Renal cortex interstitium (tissue), 11 donors: ENCODE measurements at regions not wholly inside any gene's neighbourhood (a gene's known extent, or its start where the extent isn't known, plus 50 kb on each side); places are given as distances from the start of the nearest gene placed in this dataset.

ENCODE experiments used
- DNase-seq, 11 donors: peaks; one replicate each; pipeline ENCODE4 v3.0.0-alpha.2; 2013; ENCODE audit warnings: low read depth in 9 of 11, low spot score in 4 of 11; ENCODE audit errors: extremely low read depth in 1 of 11

DNA sequence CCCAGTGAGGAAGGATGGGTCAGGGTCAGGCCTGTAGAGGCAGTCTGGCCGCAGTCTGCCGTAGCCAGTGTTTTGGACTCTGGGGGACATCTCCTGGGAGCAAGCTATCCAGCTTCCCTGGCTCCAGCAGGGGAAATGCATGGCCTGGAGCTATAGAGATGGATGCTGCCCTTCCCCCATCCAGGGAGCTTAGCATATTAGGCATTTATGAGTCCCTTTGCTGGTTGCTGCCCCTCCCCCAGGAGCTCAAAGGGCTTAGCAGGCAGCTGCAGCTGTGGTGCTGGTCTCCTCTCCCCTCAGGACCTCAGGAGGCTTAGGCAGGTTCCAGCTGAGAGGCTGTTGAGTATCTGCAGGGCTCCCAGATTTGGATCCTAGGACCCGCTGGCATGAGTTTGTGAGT lies 1158.7 kb downstream of the DTWD2 start:
- DNase-seq, result no peak

DNA sequence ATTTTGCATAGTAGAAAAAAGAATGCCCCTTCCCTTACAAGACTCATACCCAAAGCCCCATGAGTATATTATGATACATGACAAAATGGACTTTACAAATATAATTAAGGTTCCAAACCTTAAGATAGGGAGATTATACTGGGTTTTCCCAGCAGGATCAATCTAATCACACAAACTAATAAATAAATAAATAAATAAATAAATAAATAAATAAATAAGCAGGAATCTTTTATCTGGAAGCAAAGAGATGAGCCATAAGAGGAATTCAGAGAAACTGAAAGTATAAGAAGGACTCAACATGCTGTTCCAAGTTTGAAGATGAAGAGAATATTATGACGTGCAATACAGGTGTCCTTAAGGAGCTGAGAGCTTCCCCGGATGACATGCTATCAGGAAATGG lies 1174.5 kb downstream of the DTWD2 start:
- no peak for DNase-seq

DNA sequence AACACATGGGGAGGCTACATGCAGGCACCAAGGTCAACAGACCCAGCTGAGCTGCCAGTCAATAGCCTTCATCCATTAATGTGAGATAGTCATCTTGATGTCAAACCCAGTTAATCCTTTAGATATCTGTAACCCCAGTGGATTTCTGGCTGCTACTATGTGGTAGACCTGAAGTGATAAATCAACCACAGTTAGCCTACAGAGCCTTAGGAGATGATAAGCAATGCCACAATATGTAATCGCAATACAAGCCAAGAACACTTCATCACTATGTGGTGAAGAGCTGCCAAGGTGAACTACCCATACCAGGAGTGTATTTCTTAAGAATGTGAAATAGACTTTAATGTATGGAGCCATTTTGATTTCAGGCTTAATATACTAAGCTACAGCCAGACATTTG lies 1175.5 kb downstream of the DTWD2 start:
- no peak for DNase-seq

DNA sequence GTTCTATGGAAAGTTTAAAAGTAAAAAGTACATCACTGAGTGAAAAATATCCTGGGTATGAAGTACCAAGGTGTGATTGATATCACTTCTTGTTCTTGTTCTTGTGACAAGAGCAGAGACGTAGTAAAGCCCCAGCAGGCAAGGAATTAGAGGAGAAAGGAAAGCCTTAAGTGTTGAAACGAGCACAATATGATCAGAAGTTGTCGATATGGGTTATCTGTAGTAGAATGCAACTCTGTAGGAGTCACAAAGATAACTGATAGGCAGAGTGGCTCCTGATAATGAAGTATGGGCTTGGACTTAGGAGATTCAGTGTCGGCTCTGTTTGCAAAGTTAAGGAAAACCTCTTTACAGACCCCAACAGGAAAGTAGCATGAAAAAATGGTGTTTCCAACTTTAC lies 1179.1 kb downstream of the DTWD2 start:
- no peak for DNase-seq

DNA sequence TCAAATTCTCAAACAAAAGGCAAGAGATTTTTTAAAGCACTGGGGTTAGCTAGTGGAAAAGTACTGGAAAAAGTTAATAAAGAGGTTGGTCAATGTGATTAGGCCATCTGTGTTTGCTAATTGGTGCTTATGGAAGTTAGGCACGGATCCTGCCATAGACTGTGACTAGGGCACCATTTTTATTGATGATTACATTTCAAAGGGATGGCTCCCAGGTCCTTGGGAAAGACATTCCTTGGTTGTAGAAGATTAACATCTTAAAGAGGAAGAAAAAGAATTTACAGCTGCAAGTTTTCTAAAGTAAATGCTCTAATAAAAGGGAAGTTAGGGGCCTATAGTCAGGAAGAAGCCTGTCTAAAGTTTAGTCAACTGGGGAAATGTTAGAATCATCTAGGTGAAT lies 1183.3 kb downstream of the DTWD2 start:
- DNase-seq, result no peak

DNA sequence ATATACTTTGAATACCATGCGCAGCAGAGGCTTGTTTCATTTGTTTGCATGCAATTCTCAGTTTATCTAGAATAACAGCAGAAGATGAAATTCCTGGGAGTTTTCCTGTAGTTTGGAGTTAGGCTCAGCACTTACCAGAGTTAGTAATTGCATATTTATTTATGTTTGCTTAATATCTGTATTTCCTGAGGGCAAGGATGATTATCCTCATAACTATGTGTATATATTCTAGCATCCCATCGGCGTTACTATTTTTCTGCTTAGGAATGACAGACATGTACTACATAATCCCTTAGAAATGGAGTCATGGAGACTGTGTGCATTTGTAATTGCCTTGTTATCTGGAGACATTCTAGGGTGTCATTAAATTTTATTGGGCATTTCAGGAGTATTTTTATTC lies 1184.8 kb downstream of the DTWD2 start:
- DNase-seq, result no peak

DNA sequence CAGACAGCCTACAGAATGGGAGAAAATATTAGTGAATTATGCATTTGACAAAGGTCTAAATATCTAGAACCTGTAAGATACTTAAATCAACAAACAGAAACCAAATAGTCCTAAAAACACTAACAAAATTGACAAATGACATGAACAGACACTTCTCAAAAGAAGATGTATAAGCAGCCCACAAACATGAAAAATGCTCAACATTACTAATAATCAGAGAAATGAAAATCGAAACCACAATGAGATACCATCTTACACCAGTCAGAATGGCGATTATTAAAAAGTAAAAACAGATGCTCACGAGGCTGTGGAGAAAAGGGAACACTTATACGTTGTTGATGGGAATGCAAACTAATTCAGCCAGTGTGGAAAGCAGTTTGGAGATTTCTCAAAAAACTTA lies 1186.8 kb downstream of the DTWD2 start:
- DNase-seq, result no peak

DNA sequence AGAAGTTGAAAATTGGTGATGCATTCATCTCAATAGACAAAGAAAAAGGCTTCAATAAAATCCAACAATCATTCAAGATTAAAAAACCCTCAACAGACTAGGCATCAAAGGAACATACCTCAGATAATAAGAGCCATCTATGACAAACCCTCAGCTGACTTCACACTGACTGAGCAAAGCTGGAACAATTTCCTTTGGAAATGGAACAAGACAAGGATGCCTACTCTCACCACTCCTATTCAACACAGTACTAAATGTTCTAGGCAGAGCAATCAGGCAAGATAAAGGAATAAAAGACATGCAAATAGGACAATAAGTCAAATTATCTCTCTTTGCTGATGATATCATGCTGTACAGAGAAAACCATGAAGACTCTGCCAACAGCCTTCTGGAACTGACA lies 1188.1 kb downstream of the DTWD2 start:
- DNase-seq, result no peak

DNA sequence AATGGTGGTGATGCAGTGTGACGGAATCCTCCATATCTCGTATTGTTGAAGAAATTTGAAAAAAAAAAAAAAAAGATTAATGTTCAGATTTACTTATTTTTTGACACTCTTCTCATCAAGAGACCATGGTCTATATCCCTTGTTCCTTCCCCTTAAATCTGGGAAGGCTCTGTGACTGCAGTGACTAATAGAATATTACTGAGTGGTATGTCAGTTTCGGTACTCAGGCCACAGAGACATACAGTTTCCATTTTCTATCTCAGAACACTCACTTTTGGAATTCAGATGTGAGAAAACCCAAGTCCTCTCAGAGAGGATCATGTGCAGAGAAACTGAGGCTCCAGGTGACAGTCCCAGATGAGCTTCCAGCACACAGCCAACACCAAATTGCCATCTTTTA lies 1193.5 kb downstream of the DTWD2 start:
- no peak for DNase-seq

DNA sequence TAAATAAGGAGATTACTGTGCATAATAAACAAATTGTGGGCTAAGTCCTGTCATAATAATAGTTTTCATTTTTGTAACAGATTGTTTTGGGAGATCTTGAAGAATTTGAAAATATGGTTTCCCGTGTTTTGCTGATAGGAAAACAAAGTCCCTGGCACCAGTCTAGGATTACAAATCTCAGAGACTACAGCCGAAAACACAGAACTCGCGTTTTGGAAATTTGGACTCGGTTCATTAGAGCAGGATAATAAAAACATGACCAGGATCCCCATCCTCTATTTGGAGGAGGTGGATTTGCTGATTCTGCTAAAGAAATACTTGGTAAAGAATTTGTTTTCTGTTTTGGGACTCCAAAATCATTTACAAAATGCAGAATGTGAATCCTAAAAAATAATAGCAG lies 1194.4 kb downstream of the DTWD2 start:
- no peak for DNase-seq

DNA sequence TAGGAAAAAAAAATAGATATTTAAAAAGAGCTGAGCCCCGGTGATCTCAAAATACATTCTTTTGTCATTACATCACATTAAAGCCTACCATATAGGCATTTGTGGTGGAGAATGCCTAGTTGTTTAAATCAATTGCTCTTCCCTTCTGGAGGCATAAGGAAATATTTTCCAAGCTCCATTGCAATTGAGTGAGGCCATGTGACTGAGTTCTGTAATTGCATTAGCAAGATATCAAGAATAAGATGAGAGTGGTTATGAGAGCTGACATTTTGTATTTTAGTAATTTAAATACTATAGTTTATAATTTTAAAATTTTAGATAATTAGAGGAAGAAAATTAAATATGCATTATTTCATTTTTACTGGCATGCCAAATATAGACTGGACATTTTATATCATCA lies 1195.9 kb downstream of the DTWD2 start:
- DNase-seq, result no peak

DNA sequence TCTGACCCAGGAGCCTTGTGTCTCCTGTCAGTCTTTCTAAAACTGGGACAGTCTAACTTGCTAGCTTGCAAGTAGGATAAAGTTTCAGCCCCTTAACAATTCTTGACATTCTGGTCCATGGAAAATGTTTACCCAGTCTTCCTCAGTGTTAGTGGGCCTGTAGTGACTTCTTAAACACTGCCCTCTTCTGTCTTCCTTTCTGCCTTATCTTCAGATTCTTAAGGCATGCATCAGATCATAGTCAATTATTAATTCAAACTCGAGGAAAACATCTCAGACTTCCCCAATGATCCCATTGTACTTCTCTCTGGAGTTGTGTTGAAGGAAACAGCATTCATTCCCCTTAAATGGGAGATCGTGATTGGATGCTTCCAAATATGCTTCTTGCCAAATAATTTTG lies 1199.8 kb downstream of the DTWD2 start:
- DNase-seq, result no peak

DNA sequence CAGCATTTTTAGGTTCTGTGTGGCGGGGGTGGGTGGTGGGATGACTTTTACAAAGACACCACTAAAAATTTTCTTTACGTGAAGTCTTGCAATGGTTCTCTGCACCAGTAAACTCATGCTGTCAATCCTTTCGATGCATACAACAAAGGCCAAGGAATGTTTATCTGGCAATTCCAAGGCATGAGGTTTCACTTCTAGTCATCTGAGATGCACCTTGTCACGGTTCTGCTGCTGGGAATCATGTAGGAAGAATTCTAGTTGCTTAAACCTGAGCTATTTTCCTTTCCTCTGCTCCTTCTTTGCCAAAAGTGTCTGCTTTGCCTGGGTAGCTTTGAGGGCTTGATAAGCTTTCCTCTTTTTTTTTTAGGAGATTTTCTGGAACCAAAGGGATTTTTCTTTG lies 1204.5 kb upstream of the SEMA6A start:
- DNase-seq, result peak in 5 of 11 donors; percentile 1 to 45 (median 17)

DNA sequence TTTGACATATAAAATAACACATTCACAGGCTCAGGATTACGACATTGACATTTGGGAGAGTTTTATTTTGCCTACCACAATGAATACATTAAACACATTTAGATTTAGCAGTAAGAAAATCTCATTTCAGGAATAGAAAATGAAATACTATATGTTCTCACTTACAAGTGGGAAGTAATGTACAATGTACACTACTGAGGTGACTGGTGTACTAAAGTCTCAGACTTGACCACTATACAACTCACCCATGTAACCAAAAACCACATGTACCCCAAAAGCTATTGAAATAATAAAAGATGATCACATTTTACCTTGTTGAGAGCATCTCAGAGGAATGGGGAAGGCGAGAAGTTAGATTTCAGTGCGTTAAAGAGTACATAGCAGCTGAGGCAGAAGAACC lies 1202.4 kb upstream of the SEMA6A start:
- DNase-seq, result no peak

DNA sequence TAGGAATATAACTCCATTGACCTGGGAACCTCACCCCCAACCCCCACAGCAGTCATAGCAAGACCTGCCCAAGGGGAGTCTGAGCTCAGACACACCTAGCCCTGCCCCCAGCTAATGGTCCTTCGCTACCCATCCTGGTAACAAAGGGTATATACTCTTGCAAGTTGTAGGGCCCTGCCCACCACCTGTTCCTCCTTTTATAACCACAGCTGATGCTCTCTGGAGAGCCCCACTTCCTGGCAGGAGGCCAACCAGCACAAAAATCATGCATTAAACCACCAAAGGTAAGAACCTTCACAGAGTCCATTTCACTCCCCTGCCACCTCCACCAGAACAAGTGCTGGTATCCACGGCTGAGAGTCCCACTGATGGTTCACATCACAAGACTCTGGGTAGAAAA lies 1195.3 kb upstream of the SEMA6A start:
- no peak for DNase-seq

DNA sequence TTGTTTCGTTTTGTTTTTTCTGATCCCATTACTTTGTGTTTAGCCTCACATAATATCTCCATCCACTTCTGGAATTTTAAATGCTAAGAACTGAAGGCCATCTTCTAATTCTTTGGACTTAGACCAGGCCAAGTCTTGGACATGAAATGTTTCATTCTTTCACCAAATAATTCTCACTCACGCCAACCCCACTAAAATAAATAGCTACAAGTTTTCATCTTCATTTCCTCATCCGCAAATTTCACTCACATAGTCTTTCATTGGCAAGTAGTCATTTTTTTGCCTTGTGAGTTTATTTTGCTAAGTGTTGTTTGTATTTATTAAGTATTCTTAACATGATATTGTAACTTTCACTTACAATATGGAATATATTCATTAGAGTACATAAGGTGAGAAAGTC lies 1188.6 kb upstream of the SEMA6A start:
- DNase-seq, result no peak

DNA sequence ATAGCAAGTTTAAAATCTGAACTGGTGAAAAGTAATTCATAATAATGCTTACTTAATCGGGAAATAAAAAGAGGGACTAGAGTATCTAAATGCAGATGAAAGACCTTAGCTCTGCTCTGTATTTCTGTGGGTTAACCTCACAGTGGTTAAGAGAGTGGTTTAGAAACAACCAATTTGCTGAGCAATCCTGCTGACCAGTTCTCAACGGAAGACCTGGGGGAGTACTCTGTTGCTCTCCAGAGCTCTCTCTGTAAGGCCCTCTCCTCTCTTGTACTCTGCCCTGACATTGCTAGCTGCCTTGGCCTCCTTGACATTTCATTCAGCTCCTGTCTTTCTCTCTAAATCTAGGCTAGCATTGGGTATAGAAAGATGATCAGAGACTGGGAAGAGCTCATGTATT lies 1186.6 kb upstream of the SEMA6A start:
- DNase-seq, result no peak

DNA sequence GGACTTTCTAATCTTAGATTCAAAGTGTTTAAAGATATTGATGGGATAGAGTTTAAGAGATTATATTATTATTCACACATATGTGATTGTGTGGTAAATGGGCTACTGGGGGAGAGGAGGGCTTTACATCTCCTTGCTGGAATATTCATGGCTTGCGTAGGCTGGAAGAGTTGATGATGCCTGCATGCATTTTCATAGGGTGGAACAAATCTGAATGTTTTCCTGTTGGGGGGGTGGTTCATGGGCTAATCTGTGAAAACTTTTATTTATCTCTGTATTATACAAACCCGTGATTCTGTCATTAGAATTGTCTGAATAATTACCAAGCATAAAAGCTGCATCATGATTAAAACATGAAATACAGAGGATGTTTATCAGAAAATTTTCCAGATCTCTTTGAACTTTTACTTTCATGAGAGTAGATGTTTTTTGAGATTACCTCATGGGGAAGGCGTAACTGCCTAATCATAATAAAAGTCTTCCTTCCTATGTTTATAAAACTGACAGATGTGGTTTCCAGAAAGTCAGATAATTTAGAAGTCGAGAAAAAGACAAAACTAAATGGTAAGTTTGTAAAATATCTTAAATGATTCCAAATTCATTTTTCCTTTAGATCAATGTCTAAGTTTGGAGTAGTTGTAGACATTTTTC lies 1185.4 kb upstream of the SEMA6A start:
- no peak for DNase-seq

DNA sequence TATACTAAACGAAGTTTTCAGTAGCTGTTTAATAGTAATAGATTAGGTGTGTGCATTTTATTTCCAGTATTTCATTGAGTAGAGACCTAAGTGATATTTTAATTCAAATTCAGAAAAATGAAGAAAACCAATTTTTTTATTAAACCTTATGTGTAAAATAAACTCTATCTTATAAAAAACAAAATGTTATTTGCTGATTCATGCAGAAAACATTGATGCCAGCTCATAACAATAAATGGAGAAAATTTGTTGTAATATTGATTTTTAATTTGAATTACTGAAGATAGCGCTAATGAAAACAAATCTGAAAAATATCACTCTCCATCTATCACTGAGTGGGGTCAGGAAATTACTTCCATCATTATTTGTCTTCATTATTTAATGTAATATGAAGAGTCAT lies 1177.8 kb upstream of the SEMA6A start:
- no peak for DNase-seq

DNA sequence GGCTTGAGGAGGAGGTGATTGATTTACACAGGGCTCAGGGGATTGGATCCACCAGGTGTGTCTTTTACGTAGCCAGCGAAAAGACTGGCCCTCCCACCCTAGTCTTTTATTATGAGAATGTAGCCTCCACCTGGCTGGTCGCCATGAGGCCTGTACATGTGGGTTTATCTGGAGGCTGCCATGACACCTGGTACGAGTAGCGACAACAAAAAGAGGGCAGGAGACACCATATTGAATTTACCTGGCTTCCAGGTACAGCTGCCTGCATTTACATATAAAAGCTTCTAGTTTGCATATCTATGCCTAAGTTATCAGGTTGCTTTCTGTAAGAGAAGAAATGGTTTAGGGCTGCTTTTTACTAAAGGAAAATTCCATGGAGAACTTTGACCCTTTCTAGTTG lies 1173.7 kb upstream of the SEMA6A start:
- no peak for DNase-seq

DNA sequence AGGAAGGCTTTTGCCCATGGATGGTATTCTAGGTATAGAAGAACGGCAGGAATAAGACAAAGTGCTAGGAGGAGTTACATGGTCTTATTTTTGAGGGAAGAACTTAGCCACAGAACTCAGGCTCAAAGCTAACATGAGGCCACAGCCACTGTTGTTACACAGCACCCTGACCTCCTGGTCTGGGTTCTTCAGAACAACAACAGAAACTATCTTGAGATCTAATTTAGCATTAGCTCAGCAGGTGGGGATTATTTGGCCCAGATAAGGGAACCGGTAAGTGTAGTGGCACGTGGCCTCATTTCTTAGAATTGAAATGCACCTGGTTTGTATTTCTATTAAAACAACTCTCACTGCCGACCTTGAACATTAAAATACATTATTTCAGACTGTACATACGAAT lies 1168.7 kb upstream of the SEMA6A start:
- DNase-seq, result no peak

DNA sequence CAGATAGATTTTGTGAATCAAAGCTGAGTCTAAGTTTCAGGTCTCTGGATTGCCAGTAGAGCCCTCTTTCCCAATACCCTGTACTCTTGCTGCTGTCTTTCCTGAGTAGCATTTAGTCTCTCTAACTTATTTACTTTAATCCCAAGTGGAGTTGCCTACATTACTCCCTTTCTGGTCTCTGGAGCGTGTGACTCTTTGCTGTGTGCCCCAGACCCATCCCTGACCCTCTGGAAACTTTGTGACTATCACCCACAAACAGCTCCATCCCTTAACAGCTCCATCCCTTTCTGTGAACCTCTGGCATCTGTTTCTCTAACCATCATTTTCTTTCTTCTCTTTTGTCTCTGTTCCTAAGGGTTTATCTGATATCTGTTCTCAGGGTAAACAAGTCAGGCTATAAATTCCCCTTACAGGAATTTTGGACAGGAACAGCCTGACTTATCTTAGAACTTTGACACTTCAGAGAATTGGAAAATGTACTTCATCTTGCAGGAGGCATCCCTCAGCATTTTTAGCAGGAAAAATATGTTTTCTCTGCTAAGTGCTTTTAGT lies 1167.1 kb upstream of the SEMA6A start:
- DNase-seq, result no peak
